Uterus (tissue), 2 donors: ENCODE measurements at regions not wholly inside any gene's neighbourhood (a gene's known extent, or its start where the extent isn't known, plus 50 kb on each side); places are given as distances from the start of the nearest gene placed in this dataset.

Experiments
- POLR2A ChIP-seq, 2 donors: fragments of 450-650 bp; IDR thresholded peaks; one replicate each; pipeline ENCODE4 v1.6.1; 2016; ENCODE audit warnings: antibody characterized with exemption in 2 of 2, mild to moderate bottlenecking in 1 of 2, moderate library complexity in 1 of 2
- TF ChIP-seq, protein P1 (sequence below), 4 experiments: fragments of 200-600 bp in 2 of 4; fragments of 450-650 bp in 2 of 4; sonication (generic) in 2 of 4; IDR thresholded peaks; one replicate each; pipeline ENCODE4 v1.5.1; 2016 to 2019; ENCODE audit warnings: antibody characterized with exemption in 4 of 4, mild to moderate bottlenecking in 2 of 4, moderate library complexity in 1 of 4

DNA sequence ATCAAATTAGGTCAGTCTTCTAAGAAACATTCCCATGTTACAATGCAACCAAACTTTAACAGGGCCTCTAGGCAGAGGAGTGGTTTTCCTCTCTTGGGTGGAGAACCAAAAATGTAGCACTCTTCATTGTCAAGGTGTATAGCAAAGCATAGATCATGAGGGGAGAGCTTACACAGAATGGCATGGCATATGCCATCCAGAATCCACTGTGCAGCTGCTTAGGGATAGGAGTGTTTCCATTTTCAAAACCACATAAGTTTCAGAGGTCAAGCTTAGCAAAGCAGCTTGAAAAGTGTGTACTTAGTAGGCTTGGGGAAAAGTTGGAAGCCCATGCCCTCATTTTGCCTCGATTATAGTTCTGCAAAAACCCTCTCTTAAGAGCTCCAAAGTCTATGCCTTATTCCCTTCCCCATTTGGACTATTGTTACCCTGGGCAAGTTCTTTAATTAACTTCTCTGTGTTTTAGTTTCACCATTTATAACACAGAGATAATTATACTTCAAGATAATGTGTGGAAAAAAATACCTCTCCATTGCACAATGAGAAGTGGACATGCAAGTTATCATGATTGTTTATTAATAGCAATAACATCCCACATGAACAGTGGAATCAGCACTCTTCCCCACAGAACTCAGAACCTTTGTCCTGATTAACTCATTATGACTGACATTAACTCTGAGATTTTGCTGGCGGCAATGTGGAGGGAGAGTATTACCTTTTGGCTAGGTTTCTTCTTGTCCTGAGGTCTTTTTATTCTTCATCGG is 398.9 kb upstream of the WWC1 start:
- TF ChIP-seq, protein P1, sequence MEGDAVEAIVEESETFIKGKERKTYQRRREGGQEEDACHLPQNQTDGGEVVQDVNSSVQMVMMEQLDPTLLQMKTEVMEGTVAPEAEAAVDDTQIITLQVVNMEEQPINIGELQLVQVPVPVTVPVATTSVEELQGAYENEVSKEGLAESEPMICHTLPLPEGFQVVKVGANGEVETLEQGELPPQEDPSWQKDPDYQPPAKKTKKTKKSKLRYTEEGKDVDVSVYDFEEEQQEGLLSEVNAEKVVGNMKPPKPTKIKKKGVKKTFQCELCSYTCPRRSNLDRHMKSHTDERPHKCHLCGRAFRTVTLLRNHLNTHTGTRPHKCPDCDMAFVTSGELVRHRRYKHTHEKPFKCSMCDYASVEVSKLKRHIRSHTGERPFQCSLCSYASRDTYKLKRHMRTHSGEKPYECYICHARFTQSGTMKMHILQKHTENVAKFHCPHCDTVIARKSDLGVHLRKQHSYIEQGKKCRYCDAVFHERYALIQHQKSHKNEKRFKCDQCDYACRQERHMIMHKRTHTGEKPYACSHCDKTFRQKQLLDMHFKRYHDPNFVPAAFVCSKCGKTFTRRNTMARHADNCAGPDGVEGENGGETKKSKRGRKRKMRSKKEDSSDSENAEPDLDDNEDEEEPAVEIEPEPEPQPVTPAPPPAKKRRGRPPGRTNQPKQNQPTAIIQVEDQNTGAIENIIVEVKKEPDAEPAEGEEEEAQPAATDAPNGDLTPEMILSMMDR (IDR thresholded peaks at IDR 0.05) = no peak
- no peak for TF ChIP-seq POLR2A (IDR thresholded peaks at IDR 0.05)
